HG02840 (cell line): ENCODE measurements at regions not wholly inside any gene's neighbourhood (a gene's known extent, or its start where the extent isn't known, plus 50 kb on each side); places are given as distances from the start of the nearest gene placed in this dataset.

Experiments
- ATAC-seq: cut with Tn5 transposase; IDR thresholded peaks from one replicate; pipeline ENCODE4 v1.9.1; 2021; ENCODE audit warnings: mild to moderate bottlenecking, moderate library complexity, moderate number of reproducible peaks; ENCODE audit not compliant: unreplicated experiment, low FRiP score

DNA sequence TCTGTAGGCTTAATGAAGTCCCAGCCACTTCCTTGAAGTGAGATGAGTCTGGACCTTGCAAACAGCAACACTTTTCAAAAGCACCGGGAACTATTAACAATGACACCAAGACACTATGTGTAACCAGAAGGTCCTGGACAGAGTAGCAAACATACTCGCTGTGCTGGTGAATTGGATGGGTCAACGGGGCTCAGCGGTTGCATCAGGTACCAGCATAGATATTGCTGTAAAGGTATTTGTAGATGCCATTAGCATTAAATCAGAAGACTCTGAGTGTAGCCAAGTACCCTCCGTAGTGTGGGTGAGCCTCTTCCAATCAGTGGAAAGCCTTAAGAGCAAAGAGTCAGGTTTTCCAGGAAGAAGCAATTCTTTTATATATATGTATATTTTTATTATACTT is 140.5 kb downstream of the IRX2 start:
- no peak for ATAC-seq

DNA sequence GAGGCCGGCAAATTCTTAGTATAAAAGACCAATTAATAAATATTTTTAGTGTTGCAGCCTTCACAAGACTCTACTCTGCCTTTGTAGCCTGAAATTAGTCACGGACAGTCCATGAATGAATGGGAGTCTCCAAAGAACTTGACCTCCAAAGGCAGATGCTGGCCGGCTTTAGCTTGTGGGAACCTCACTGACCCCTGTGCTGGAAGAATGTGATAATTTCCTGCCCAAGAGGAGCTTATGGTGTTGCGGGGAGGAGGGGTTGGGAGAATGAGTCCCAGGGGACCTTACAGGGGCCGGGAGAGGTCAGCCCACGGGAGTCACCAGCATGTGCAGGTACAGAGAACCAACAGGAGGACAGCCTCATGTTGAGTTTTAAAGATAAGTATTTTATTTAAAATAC is 143.1 kb downstream of the IRX2 start:
- ATAC-seq = no peak

DNA sequence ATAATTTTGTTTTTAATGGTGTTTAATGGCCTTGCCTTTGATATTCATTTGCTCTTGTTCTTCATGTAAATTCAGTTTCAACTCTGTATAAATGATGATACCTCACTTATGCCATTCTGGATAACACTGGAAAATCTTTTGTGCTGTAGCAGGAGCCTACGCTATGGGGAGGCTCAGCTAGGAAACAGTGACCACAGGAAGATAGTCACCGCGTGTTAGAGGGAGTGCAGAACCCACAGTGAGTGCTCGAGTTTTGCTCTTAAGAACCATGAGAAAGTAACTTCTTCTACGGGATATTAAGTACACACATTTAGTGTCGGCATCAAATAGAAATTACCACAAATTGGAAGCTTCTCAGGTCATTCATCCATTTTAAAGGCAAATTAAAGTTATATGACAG is 143.9 kb downstream of the IRX2 start:
- no peak for ATAC-seq

DNA sequence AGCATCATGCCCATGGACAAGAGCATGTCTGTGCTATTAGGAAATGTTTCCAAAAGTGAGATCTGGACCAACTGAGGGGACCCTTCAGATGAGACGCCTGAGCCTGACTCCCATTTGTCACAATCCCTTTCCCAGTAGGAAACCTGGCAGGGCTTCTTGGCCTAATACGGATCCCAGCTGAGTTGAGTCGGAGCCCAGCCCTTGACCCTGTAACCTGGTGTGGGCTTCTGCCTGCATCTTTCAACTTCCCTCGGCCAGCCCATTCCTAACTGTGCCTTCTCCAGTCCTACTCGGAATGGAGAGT is 148.3 kb downstream of the IRX2 start:
- no peak for ATAC-seq

DNA sequence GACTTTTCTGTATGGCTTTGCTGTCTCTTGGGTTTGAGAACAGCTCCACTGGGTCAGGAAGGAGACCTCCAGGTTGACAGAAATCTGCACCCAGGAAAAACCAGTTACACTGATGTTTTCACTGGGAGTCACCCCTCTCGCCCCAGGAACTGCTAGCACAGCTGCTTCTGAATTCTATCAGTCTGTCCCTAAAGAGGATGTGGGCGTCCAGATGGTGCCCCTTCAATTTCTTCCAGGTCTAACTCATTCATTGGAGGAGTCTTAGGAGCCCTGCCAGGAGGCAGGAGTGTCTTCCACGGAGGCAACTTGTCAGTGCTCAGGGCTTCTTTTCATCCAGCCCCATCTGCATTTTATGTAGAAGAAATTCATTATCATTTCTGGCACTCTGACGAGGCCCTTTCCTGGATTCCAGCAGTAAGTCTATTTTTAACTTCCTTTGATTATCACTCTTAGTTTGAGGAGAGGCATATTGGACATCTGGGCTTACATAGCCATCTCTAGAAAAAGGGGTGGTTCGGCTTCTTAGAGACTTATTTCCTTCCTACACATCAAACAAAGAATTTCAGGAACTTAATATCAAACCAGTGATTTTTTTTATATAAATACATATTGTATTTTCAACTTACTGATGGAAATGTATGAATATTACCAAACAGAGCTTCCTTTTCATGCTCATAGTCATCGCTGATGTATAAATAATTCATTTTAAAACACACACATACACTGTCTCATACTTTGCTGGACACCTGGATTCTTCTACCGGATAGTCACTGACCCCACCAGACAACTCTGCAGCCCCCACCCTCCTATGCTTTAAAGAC is 148.8 kb downstream of the IRX2 start:
- no peak for ATAC-seq

DNA sequence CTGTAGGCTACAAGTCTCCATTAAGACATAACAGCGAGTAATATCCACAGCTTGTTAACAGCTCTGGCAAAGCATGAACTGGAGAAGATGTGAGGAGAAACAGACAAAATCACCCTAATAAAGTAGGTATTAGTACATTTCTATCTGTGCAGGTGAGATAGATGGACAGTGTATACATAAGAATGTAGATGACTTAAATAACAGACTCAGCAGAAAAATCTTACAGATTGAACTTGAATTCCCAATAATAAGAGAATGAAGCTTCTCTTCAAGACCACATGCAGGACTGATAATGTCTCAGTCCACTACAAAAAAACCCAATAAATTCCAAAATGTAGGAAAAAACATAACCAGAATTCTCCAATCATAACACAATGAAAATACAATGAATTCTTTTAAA is 153.0 kb downstream of the IRX2 start:
- no peak for ATAC-seq

DNA sequence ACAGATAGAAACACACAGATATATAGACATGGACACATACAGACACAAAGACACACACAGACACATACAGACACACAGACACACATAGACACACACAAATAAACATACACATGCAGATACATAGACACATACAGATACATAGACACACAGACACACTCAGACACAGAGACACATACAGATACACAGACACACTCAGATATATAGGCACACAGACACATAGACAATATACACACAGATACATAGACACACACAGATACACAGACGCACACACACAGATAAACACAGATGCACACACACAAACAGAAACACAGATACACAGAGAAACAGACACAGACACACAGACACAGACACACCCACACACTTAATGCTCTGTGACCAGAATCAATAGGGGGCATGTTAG is 156.8 kb downstream of the IRX2 start:
- ATAC-seq = no peak

DNA sequence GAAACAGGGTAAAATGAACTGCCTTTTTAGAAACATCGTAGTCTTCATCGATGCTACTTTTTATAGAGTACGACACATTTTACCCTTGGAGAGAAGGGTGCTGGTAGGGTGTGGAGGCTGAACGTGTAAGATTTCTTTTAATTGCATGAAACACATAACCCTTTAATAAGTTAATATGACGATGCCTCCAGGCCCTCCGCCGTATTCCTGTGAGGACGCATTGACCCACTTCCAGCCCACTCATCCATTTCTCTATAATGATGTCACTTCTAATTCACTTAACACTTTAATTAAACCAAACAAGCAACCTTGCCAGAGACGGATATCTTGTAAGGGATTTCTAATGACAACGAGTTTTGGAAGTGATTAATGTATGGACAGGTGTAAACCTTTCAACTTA is 158.7 kb downstream of the IRX2 start:
- ATAC-seq = no peak

DNA sequence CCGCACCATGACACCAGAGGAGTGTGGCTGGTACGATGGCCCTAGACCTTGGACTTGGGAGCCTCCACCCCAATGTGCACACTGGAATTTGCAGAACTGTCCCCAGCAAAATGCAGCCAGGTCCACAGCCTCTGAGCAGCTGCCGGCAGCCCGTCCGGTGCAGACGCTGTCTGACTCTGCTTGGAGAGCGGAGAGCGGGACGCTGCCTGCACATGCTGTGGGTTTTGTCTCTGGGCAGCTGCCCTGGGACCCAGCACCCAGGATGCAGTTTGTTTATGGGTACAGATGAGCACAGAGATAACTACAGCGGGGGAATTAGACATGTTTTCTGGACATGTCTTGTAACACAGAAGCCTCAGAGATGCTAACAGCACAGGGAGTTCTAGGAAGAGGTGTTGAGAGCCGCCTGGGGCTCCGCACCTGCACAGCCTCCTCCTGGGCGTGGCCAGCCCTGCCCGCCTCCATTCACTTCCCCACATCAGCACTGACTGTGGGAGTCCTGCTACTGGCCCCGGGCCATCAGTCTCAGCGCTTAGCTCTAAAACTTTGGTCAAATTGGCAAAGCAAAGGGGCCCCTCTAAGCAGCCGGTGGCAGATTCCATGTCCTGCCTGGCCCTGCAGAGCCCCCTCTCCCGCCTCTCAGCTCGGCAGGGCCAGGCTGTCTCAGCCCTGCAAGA is 159.6 kb downstream of the IRX2 start:
- ATAC-seq = no peak

DNA sequence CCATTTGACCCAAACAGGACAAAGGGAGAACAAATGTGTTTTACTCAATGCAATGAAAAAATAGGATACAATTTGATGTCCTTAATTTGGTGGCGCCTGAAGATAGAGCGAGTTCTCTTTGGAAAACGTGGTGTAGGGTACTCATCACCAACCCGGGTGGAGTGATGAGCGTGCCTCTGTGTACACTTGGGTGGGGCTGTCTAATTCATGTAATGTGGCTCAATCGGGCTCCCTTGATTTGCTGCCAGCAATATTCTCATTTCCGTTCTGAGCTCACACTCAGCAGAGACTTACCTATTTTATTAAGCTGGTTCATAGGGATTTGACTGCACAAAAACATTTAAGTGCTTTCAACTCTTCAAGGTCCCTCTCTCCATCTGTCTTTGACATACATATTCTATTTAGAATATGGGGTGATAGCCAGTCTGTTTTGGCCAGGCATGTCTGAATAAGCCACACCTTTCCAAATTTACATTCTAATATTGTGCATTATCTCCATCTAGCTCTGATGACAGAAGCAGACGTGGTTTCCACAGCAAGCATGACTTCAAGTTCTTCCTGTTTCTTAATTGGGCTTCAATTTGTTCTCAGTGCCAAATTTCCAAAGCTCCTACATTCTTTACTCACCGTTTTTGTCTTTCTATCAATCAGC is 162.5 kb downstream of the IRX2 start:
- no peak for ATAC-seq

DNA sequence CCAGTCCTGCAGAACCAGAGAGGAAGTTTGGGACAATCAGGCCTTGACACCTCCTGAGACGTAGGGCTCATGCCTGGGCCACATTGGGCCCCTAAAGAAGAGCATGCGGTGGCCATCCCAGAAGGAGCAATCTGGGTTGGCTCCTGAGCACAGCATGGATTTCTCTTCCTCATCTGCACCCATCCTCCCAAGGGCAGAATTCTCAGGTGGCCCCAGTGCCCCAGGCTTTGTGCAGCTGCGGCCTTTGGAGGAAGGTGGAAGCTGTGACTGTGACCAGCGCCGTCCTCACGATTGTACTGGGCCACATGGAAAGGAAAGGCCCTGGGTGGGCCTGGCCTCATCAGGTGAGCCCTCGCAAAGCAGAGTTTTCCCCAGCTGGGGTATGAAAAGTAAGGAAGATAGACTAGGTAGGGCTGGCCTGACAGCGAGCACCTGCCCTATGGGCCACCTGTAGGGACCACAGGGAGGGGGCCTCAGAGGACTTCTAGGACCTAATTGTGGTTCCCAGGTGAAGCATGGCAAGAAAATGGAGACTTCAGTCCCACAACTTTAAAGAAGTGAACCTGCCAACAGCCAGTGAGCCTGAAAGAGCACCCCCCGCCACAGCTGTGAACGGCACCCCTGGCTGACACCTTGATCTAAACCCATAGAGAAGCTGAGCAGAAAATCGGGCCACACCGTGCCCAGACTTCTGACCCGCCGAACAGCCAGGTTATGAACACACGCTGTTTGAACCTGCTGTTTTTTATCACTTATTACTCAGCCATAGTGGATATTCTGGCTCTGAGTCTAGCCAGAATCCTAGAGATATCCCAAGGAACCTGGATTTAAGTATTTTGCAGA is 164.1 kb downstream of the IRX2 start:
- no peak for ATAC-seq

DNA sequence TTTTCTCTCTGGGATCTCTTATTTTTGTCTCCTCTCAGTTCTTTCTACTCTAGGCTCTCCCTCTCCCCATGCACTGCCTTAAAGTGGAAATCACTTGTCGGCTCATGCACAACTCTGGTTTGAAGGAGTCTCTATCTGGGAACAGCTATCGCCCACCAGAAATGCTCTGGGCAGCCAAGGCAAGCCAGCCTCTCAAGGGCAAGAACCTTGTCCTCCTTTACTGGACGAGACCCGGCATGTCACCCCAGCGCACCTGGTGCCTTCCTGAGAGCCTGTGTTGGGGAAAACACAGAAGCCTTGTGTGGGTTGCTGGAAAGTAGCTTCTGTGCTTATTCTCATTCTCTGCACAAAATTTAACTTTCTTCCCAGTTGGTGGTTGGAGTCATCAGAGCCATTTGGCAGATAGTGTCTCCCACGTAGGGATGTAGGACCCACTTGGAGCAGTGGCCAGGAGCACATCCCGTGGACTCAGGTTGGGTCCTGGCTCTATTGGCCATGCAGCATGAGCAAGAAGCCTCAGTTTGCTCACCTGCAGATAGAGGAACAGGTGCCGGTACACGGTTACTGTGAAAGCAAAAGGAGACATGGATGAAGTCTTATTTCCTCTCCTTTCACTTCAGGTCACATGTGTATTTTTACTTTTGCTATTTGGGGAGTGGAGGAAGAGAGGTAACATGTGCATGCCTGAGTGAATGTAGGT is 165.3 kb downstream of the IRX2 start:
- ATAC-seq = no peak

DNA sequence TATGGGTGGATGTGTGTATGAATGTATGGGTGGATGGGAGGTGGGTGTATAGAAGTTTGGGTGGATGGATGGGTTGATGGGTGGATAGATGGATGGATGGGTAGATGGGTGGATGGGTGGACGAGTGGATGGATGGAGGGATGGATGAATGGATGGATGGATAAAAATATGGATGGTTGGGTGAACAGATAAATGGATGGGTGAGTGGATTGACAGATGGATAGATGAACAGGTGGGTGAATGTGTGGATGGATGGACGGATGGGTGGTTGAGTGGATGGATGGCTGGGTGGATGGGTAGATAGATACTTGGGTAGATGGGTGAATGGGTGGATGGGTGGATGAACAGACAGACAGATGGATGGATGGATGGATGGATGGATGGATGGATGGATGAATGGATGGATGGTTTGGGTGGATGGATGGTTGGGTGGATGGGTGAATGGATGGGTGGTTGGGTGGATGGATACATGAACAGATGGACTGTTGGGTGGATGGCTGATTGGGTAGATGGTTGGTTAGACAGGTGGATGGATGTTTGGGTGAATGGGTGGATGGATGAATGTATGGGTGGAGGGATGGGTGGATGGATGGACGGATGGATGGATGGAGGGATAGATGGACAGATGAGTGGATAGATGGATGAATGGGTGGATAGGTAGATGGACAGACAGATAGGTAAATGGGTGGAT is 166.8 kb downstream of the IRX2 start:
- ATAC-seq = no peak

DNA sequence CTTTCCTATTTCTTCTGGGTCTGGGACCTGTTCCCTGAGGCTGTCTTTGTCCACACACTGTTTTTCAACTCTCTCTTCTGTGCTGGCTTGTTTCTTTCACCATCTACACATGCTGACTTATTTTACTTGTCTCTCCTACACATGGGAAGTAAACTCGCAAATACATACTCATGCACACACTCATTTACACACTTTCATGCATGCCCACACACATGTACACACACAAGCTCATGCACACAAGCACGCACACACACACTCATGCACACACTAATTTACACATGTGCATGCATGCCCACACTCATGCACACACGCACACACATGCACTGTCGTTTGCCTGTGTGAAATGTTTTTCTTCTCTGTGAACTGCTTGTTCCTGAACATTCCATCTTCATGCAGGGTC is 169.0 kb downstream of the IRX2 start:
- ATAC-seq = no peak

DNA sequence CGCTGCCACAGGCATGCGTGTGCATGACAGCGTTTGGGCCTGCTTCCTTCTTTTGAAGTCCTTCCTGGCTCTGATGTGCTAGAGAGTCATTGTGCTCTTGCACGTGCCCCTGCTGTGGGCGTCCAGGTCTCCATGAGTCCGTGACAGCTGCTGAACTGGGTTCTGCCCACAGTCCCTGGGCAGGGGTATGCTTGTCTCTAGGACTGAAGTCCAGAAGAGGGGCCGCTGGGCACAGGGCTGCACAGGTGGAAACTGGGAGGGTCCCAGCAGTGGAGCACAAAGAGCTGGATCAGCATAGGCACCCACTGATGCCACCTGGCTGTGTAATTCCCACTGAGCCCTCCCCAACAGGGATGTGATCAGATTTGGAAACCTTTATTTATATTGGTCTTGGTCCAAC is 169.4 kb downstream of the IRX2 start:
- ATAC-seq = no peak

DNA sequence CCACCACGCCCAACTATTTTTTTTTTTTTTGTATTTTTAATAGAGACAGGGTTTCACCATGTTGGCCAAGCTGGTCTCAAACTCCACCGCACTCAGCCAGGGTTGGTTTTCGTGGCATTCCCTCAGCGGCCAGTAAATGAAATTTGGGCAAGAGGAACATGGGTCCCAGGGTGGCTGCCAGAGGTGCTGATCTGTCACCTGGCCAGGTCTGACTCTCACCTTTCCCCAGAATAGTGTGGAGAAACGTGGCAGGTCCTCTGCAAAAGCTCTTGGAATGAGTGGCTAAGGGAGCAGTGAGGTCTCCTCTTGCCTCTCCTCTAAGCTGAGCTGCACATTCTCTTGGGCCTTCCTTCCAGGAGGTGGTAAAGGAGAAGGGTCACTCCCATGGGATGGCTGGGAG is 170.1 kb downstream of the IRX2 start:
- no peak for ATAC-seq

DNA sequence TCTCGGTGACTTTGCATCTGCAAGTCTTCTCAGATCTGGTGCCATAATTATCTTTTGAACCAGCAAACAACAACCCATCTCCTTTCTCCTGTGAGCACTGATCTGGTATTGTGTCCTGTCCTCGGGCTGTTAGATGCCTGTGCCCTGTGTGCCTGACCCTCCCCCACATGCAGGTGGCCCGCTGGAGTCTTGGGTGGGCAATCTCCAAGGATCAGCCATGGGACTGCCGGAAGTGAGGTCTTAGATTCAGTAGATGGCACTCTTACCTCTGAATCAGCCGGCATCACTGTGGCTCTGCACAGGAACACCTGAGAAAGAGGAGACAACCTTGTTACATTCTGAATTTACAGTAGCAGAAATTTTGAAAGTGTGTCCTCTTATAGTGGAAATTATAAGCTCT is 172.4 kb downstream of the IRX2 start:
- ATAC-seq = no peak

DNA sequence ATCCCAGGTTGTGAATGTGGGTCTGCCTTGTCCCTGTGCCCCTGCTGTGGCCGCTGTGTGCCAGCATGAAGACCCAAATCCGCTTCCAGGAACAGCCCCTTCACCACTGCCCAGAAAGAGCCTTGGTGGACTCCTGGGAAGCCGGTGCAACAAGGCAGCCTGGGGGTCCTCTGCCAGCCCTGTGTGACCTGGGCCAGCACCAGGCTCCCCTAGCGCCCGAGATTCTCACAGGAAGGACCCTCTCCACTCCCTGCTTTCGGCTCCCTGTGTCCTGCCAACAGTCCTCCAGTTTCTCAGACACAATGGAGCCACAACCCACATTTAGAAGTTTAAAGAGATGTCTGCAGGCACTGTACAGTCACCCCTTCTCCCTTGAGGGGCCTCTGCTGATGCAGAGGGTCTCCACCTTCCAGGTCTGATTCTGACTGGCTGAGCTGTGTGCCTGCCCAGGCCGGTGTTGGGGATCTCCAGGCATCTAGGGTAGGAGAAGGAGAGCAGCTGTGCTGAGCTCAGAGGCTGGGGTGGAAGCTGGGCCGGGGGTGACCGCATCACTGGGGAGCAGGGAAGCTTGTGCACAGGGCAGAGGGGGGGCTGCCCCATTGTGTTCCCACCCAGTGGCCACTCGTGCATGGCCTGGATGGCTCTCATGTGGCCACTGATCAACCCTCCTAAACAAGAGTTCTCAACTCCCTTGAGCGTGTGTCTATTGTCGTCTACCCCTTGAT is 174.0 kb downstream of the IRX2 start:
- ATAC-seq = no peak

DNA sequence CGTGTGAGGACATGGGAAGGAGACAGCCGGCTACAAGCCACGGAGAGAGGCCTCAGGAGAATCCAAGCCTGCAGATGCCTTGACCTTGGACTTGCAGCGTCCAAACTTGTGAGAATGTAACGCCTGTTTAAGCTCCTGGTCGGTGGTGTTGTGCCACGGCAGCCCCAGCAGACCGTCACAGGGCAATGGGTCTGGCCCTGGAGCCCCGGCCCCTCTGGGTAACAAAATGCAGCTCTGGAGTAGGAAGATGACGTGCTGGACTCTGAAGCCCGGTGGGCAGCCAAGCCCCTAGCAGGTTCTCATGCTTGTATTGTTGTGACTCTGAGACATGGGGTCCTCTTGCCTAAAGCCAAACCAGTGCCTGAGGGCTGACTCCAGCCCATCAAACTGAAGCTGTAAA is 174.7 kb downstream of the IRX2 start:
- no peak for ATAC-seq
